Neutrophil (primary cell): ENCODE measurements at regions not wholly inside any gene's neighbourhood (a gene's known extent, or its start where the extent isn't known, plus 50 kb on each side); places are given as distances from the start of the nearest gene placed in this dataset.

Experiments
- H3K27ac ChIP-seq: fragments of 200-600 bp; sonication (generic); 2 replicates; pipeline ENCODE4 v1.5.1; 2016; ENCODE audit warnings: mild to moderate bottlenecking, moderate library complexity
- H3K27me3 ChIP-seq: fragments of 200-600 bp; sonication (generic); 2 replicates; pipeline ENCODE4 v1.6.0; 2016; ENCODE audit warnings: mild to moderate bottlenecking
- H3K36me3 ChIP-seq: fragments of 200-600 bp; sonication (generic); 2 replicates; pipeline ENCODE4 v1.5.1; 2017
- H3K4me1 ChIP-seq, 2 experiments: fragments of 200-600 bp in 1 of 2; sonication (generic) in 1 of 2; 1 replicate in 1 of 2; 2 replicates in 1 of 2; pipeline versions ENCODE4 v1.5.1 to v1.6.1; 2013 to 2016; ENCODE audit warnings: low read depth in 1 of 2, low read length in 1 of 2, mild to moderate bottlenecking in 1 of 2, moderate library complexity in 1 of 2; ENCODE audit not compliant: control insufficient read depth in 1 of 2, insufficient read depth in 1 of 2
- H3K4me3 ChIP-seq, 2 experiments: fragments of 200-600 bp in 1 of 2; sonication (generic) in 1 of 2; 1 replicate in 1 of 2; 2 replicates in 1 of 2; pipeline ENCODE4 v1.5.1; 2013 to 2016; ENCODE audit warnings: low read depth in 1 of 2, low read length in 1 of 2, mild to moderate bottlenecking in 1 of 2, moderate library complexity in 1 of 2
- H3K9me3 ChIP-seq: fragments of 200-600 bp; sonication (generic); 2 replicates; pipeline ENCODE4 v1.5.1; 2016
- TF ChIP-seq, protein P1 (sequence below): fragments of 200-600 bp; sonication (generic); IDR thresholded peaks from 2 replicates; pipeline ENCODE4 v1.5.1; 2016; ENCODE audit warnings: antibody characterized with exemption

DNA sequence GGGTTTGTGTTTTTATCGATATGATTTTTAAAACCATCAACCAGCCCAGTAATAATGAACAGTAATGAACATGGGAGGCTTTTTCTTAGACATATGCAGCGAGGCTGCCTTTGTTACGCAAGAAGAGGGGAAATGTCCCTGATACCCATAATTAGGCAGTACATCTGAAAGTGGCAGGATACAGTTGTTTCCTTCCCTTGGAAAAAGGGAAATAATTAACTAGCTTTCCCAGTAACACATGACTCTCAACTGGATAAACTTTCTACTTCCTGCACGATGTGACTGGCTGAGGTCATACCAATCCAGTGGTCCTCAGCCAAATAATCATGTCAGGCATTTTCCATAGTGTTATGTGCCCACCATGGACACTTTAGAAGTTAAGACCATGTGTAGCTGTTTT, 431.6 kb upstream of the C9orf72 start:
- TF ChIP-seq, protein P1, sequence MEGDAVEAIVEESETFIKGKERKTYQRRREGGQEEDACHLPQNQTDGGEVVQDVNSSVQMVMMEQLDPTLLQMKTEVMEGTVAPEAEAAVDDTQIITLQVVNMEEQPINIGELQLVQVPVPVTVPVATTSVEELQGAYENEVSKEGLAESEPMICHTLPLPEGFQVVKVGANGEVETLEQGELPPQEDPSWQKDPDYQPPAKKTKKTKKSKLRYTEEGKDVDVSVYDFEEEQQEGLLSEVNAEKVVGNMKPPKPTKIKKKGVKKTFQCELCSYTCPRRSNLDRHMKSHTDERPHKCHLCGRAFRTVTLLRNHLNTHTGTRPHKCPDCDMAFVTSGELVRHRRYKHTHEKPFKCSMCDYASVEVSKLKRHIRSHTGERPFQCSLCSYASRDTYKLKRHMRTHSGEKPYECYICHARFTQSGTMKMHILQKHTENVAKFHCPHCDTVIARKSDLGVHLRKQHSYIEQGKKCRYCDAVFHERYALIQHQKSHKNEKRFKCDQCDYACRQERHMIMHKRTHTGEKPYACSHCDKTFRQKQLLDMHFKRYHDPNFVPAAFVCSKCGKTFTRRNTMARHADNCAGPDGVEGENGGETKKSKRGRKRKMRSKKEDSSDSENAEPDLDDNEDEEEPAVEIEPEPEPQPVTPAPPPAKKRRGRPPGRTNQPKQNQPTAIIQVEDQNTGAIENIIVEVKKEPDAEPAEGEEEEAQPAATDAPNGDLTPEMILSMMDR: no peak
- Histone ChIP-seq H3K27me3 (no peaks in the 10 kb centered on the region), H3K4me3 (no peak overlapping the region), H3K9me3 (no peaks in the 10 kb centered on the region), H3K4me1 (no peaks in the 10 kb centered on the region), H3K27ac (no peak overlapping the region), H3K36me3 (no peaks in the 10 kb centered on the region)

DNA sequence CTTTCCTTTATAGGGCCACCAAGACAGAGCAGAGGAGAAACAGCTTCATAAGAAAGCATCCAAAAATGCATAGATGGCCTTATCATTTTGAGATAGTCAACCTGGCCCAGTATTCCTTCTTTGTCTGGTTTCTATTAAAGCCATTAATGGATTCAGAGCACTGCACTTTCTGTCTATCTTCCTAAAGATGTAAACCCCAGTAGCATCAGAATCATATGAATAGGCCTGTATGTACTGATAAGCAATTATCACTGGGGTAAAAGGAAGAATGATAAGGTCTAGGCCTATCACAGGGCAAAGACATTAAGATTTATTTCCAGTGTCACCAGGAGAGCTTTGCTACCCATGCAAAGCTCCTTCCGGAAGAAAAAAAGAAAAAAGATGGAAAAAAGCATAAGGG, 432.5 kb upstream of the C9orf72 start:
- TF ChIP-seq, protein P1: no peak
- Histone ChIP-seq H3K27me3 (no peaks in the 10 kb centered on the region), H3K4me3 (no peak overlapping the region), H3K4me1 (no peaks in the 10 kb centered on the region), H3K36me3 (no peaks in the 10 kb centered on the region), H3K27ac (no peak overlapping the region), H3K9me3 (no peaks in the 10 kb centered on the region)

DNA sequence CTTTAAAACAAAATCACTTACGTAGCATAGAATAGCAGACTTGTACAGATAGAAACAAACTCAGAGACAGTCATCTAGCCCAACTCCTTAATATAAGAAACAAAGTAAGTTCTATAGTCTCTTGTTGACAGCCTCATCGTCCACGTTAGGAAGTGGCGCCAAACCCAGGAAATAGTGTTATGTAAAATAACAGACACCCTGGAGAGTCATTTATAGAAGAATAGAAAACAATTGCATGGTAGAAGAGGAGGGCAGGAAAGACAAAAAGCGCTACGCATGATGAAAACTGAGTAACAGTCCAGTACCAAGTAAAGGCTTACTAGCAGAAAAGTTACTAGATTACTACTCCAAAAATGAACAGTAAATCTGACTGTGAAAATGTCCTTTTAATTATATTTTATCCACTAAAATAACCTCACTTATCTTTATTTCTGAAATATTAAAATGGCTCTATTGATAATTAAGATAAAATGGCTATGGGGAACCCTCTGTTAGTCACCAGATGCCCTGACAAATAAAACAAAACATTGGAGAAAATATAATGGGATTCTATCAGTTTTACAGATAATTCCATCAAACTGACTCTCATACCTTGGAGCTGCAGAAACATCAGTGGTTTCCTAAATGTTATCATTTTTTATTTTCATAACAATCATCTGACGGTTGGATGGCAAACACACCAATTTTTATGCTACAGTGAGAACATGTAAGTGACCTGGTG, 434.0 kb upstream of the C9orf72 start:
- H3K9me3 ChIP-seq: no peaks in the 10 kb centered on the region
- no peaks in the 10 kb centered on the region for H3K4me1 ChIP-seq
- no peaks in the 10 kb centered on the region for H3K36me3 ChIP-seq
- no peak overlapping the region for H3K27ac ChIP-seq
- no peak overlapping the region for H3K4me3 ChIP-seq
- H3K27me3 ChIP-seq: no peaks in the 10 kb centered on the region
- TF ChIP-seq, protein P1: no peak

DNA sequence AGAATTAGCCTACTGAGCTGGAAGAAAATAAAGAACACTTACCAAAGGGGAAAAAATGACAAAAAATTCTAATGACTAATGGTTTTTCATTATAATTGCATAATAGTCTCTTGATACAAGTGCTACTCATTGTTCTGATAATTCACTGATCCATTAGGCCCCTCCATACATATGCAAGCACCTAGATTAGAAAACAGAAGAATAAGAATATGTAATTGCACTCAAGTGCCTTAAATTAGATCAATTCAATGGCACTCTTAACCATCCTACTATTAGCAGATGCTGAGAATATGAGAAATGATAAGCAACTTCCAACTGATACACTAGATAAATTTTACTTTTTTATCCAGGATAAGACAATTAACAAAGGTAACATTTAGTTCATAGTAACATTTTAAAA, 440.9 kb upstream of the C9orf72 start:
- Histone ChIP-seq H3K27ac (no peak overlapping the region), H3K4me3 (no peak overlapping the region), H3K27me3 (no peaks in the 10 kb centered on the region), H3K36me3 (no peaks in the 10 kb centered on the region), H3K4me1 (no peaks in the 10 kb centered on the region), H3K9me3 (no peaks in the 10 kb centered on the region)
- TF ChIP-seq, protein P1: no peak

DNA sequence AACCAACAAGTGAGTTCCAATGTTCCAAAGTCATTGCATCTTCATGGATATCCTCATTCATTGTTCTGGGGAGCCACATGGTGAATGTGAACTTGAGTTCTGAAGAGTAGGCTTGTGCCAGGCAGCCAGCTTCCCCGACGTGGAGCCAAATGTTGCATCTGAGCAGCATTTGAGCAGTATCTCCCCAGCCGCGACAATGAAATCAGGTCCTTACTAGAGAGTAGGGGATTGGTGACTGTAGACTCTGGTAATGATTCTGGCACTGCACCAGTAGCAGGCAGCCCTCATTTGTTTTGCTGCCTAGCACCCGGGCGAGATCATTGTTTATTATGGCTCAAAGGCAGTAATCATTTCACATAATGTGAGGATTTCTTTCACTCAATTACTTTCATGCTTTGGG, 451.4 kb upstream of the C9orf72 start:
- TF ChIP-seq, protein P1: no peak
- Histone ChIP-seq H3K36me3 (no peaks in the 10 kb centered on the region), H3K9me3 (no peaks in the 10 kb centered on the region), H3K4me3 (no peak overlapping the region), H3K27me3 (no peaks in the 10 kb centered on the region), H3K27ac (no peak overlapping the region), H3K4me1 (no peaks in the 10 kb centered on the region)
